Endothelial cell (in vitro differentiated cells): ENCODE measurements at regions not wholly inside any gene's neighbourhood (a gene's known extent, or its start where the extent isn't known, plus 50 kb on each side); places are given as distances from the start of the nearest gene placed in this dataset.

Experiments
- DNase-seq: peaks from one replicate; pipeline ENCODE4 v3.0.0; 2021; ENCODE audit warnings: low spot score
- H3K27ac Mint-ChIP-seq: one replicate; pipeline ENCODE4 v1.8.0; 2021; ENCODE audit warnings: mixed read lengths, inconsistent platforms; ENCODE audit not compliant: unreplicated experiment
- H3K27me3 Mint-ChIP-seq: one replicate; pipeline ENCODE4 v1.8.0; 2021; ENCODE audit warnings: mild to moderate bottlenecking, moderate library complexity, mixed read lengths, inconsistent platforms; ENCODE audit not compliant: unreplicated experiment
- H3K36me3 Mint-ChIP-seq: one replicate; pipeline ENCODE4 v1.8.0; 2021; ENCODE audit warnings: mild to moderate bottlenecking, low read depth, mixed read lengths, inconsistent platforms; ENCODE audit not compliant: unreplicated experiment
- H3K4me1 Mint-ChIP-seq: one replicate; pipeline ENCODE4 v1.8.0; 2021; ENCODE audit warnings: mild to moderate bottlenecking, mixed read lengths, inconsistent platforms; ENCODE audit not compliant: unreplicated experiment
- H3K4me3 Mint-ChIP-seq: one replicate; pipeline ENCODE4 v1.8.0; 2021; ENCODE audit warnings: mild to moderate bottlenecking, mixed read lengths, inconsistent platforms; ENCODE audit not compliant: unreplicated experiment
- H3K9me3 Mint-ChIP-seq: one replicate; pipeline ENCODE4 v1.8.0; 2021; ENCODE audit warnings: mixed read lengths, inconsistent platforms; ENCODE audit not compliant: unreplicated experiment
- CTCF ChIP-seq: fragments of 200-600 bp; sonication (generic); IDR thresholded peaks from one replicate; pipeline ENCODE4 v1.5.0; 2021; ENCODE audit warnings: antibody characterized with exemption; ENCODE audit not compliant: unreplicated experiment

- Mint-ChIP-seq H3K27ac (no peak overlapping the region), H3K27me3 (no peaks in the 10 kb centered on the region), H3K36me3 (no peaks in the 10 kb centered on the region), H3K4me1 (no peaks in the 10 kb centered on the region), H3K4me3 (no peak overlapping the region), H3K9me3 (no peaks in the 10 kb centered on the region)
- TF ChIP-seq CTCF: no peak
- no peak for DNase-seq
These were observed 306.3 kb upstream of the SGCD start for GRCh38 chr5:156020647-156021046.

DNA sequence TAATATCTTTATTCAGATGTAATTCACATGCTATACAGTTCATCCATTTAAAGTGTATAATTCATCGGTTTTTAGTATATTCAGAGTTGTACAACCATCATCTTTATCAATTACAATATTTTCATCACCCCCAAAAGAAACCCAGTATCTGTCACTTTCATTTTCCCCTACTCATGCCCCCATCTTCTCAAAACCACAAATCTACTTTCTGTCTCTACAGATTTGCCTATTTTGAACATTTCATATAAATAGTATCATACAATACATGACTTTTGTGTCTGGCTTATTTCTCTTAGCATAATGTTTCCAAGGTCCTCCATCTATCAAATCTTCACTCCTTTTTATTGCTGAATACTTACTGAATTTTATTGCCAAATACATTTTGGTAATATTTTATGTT lies 305.1 kb upstream of the SGCD start:
- Mint-ChIP-seq H3K27ac (no peak overlapping the region), H3K9me3 (no peaks in the 10 kb centered on the region), H3K36me3 (no peaks in the 10 kb centered on the region), H3K4me1 (no peaks in the 10 kb centered on the region), H3K4me3 (no peak overlapping the region), H3K27me3 (no peaks in the 10 kb centered on the region)
- TF ChIP-seq CTCF: no peak
- no peak for DNase-seq

DNA sequence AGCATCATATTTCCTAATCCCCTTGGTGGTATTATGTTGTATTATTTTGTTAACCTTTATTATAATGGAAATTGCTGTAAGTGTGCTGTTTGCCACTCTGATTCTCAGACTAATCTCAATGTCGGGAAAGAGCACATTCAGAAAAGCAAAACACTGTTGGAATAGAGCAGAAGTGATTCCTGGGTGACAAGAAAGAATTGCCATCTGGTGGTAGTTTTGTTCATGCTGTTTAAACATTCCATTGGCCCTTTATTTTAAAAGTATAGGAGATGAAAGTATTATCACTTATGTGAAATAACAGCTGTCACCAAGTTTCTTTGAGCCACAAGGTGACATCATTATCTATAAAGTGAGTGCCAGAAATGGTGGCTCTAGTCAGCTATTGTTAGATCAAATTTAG lies 301.3 kb upstream of the SGCD start:
- Mint-ChIP-seq H3K27me3 (no peaks in the 10 kb centered on the region), H3K4me1 (peaks cover 7% of the 10 kb centered on the region), H3K36me3 (no peaks in the 10 kb centered on the region), H3K9me3 (no peaks in the 10 kb centered on the region), H3K27ac (no peak overlapping the region), H3K4me3 (no peak overlapping the region)
- DNase-seq: no peak
- no peak for TF ChIP-seq CTCF

DNA sequence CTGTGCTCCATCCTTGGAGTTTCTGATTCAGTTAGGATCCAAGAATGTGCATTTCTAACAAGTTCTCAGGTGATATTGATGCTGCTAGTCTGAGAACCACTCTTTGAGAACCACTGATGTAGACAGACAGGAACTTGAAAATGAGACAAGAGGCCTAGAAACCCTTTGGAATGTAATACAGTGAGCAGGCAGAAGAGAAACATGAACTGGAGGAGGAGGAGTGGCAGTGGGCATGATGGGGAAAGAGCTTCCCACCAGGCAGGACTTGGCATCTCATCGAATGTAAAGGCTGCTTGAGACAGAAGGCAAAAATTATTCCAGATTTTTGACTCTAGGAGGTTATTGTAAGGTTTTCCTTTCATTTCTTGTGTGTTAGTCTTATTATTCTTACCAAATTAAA lies 295.8 kb upstream of the SGCD start:
- Mint-ChIP-seq H3K27ac (no peak overlapping the region), H3K36me3 (no peaks in the 10 kb centered on the region), H3K4me3 (no peak overlapping the region), H3K27me3 (no peaks in the 10 kb centered on the region), H3K4me1 (peaks cover 10% of the 10 kb centered on the region), H3K9me3 (no peaks in the 10 kb centered on the region)
- no peak for DNase-seq
- TF ChIP-seq CTCF: no peak

DNA sequence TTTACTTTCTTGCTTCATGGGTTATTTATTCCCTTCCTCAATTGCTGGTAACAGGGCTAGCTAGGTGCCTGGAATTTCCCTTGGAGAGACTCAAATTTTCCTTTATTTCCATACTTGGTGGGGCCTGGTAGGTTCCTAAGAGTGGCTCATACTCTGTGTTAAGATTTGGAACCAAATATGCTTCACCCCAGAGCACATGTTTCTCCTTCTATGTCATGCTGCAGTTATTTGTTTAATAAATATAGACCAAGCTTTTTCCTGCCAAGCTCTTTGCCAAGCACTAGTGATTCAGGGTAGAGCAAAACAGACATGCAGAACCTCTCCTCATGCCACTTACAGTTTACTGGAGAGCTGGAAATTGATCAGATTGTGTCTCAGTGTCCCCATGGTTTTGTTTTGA lies 290.3 kb upstream of the SGCD start:
- Mint-ChIP-seq H3K9me3 (no peaks in the 10 kb centered on the region), H3K27ac (no peak overlapping the region), H3K4me1 (no peaks in the 10 kb centered on the region), H3K4me3 (no peak overlapping the region), H3K36me3 (no peaks in the 10 kb centered on the region), H3K27me3 (peaks cover 2% of the 10 kb centered on the region)
- TF ChIP-seq CTCF: no peak
- DNase-seq: no peak
